Panc1 (cell line): ENCODE measurements at regions not wholly inside any gene's neighbourhood (a gene's known extent, or its start where the extent isn't known, plus 50 kb on each side); places are given as distances from the start of the nearest gene placed in this dataset.

ENCODE experiments used
- ATAC-seq: fragments of 200-7000 bp; cut with Tn5 transposase; 2 replicates; pipeline ENCODE4 v1.9.1; 2020; ENCODE audit warnings: mild to moderate bottlenecking, moderate library complexity
- BruUV-seq: library from RNA; stranded (reverse); fragments of 400-500 nt; replicated peaks from 2 replicates; lab custom pipeline; 2021; lab: Mats Ljungman, UMichigan
- CTCF ChIA-PET: fragments of 300-600 bp; sonication (Branson Sonifier 250); formaldehyde crosslinking; loops from one replicate; lab custom pipeline; 2022; ENCODE audit warnings: antibody characterized with exemption; lab: Charles Lee
- POLR2A ChIA-PET: fragments of 300-600 bp; sonication (Branson Sonifier 250); formaldehyde crosslinking; loops from one replicate; lab custom pipeline; 2022; ENCODE audit warnings: antibody characterized with exemption; lab: Charles Lee
- DNase-seq: peaks from one replicate; pipeline ENCODE4 v3.0.0-alpha.2; 2010; ENCODE audit warnings: low read depth, low spot score
- H3K27ac ChIP-seq: 2 replicates; pipeline ENCODE4 v1.5.1; 2011; ENCODE audit warnings: mild to moderate bottlenecking, low read length, inconsistent platforms
- H3K27me3 ChIP-seq: fragments of 200-500 bp; sonication (Bioruptor generic); 2 replicates; pipeline ENCODE4 v1.6.0; 2014; ENCODE audit warnings: low read length, inconsistent platforms; ENCODE audit not compliant: control insufficient read depth, insufficient read depth
- H3K36me3 ChIP-seq: fragments of 200-500 bp; sonication (Bioruptor generic); 2 replicates; pipeline ENCODE4 v1.5.1; 2014; ENCODE audit warnings: inconsistent platforms, mild to moderate bottlenecking, low read length, moderate library complexity; ENCODE audit not compliant: control insufficient read depth, insufficient read depth
- H3K4me1 ChIP-seq: 2 replicates; pipeline ENCODE4 v1.5.1; 2011; ENCODE audit warnings: inconsistent platforms, mild to moderate bottlenecking, low read length, moderate library complexity; ENCODE audit not compliant: control insufficient read depth, insufficient read depth
- H3K4me3 ChIP-seq, 2 experiments: 2 replicates each; pipeline ENCODE4 v1.5.1; 2011 to 2012; ENCODE audit warnings: low read depth in 2 of 2, low read length in 2 of 2, mild to moderate bottlenecking in 2 of 2, inconsistent platforms in 1 of 2, moderate library complexity in 1 of 2
- H3K9me3 ChIP-seq: fragments of 200-500 bp; sonication (Bioruptor generic); 2 replicates; pipeline ENCODE4 v1.5.1; 2014; ENCODE audit warnings: low read depth, mild to moderate bottlenecking, inconsistent platforms, low read length, moderate library complexity; ENCODE audit not compliant: control insufficient read depth, insufficient read depth
- POLR2AphosphoS5 ChIP-seq: IDR thresholded peaks from 2 replicates; pipeline ENCODE4 v1.6.1; 2012; ENCODE audit warnings: mild to moderate bottlenecking, low read depth, low read length, moderate library complexity
- SIN3A ChIP-seq: IDR thresholded peaks from 2 replicates; pipeline ENCODE4 v1.6.1; 2012; ENCODE audit warnings: low read depth, mild to moderate bottlenecking, low read length, moderate library complexity, borderline replicate concordance; ENCODE audit not compliant: insufficient read depth
- TCF7L2 ChIP-seq: IDR thresholded peaks from 2 replicates; pipeline ENCODE4 v1.6.1; 2011; ENCODE audit warnings: mild to moderate bottlenecking, low read depth, low read length, inconsistent platforms
- in situ Hi-C: cut with HindIII; loops from 2 replicates; pipeline ENCODE4 v1.10.0; 2016; ENCODE audit warnings: low sequenced_read_pairs, low pct_unique_long_range_greater_than_20kb
- intact Hi-C: fragments of 100-400 bp; cut with micrococcal nuclease; formaldehyde crosslinking; loops from one replicate; pipeline ENCODE4 v1.10.0; 2022; ENCODE audit not compliant: unreplicated experiment
- TF ChIP-seq, protein P1 (sequence below), 2 experiments: IDR thresholded peaks; 2 replicates each; pipeline ENCODE4 v1.6.1; 2011 to 2012; ENCODE audit warnings: low read depth in 2 of 2, control low read depth in 1 of 2, low read length in 1 of 2, mild to moderate bottlenecking in 1 of 2, moderate library complexity in 1 of 2; ENCODE audit not compliant: insufficient read depth in 1 of 2
- TF ChIP-seq, protein P2 (sequence below): fragments of 450-650 bp; IDR thresholded peaks from 2 replicates; pipeline ENCODE4 v1.5.1; 2017; ENCODE audit warnings: mild to moderate bottlenecking

DNA sequence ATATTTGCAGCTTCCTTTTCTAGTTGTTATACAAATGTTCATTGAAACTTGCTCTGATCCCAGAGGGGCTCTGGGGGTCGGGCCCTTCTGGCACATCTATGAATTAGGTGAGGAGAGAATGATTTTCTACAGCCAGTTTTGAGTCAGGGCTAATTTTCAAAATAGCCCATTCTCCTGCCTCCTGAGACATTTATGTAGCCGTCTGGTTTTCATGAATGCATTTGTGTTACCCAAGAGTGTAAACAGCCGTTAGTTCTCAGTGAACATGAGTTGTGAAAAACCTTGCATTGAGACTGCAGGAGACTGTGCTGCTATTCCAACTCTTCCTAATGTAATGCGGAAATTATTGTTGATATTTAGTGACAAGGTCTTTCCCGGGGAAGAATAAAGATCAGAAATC, 122.5 kb downstream of the ICOS start:
- BruUV-seq = no TSS peak
- in situ Hi-C loops = no loop called here
- POLR2A ChIA-PET = no interaction called here
- Histone ChIP-seq H3K4me1 (no peaks in the 10 kb centered on the region), H3K27ac (no peak overlapping the region), H3K36me3 (no peaks in the 10 kb centered on the region), H3K4me3 (no peak overlapping the region), H3K27me3 (no peaks in the 10 kb centered on the region), H3K9me3 (no peaks in the 10 kb centered on the region)
- DNase-seq (no peak), ATAC-seq (no peak)
- TF ChIP-seq POLR2AphosphoS5 = no peak
- TF ChIP-seq, protein P1, sequence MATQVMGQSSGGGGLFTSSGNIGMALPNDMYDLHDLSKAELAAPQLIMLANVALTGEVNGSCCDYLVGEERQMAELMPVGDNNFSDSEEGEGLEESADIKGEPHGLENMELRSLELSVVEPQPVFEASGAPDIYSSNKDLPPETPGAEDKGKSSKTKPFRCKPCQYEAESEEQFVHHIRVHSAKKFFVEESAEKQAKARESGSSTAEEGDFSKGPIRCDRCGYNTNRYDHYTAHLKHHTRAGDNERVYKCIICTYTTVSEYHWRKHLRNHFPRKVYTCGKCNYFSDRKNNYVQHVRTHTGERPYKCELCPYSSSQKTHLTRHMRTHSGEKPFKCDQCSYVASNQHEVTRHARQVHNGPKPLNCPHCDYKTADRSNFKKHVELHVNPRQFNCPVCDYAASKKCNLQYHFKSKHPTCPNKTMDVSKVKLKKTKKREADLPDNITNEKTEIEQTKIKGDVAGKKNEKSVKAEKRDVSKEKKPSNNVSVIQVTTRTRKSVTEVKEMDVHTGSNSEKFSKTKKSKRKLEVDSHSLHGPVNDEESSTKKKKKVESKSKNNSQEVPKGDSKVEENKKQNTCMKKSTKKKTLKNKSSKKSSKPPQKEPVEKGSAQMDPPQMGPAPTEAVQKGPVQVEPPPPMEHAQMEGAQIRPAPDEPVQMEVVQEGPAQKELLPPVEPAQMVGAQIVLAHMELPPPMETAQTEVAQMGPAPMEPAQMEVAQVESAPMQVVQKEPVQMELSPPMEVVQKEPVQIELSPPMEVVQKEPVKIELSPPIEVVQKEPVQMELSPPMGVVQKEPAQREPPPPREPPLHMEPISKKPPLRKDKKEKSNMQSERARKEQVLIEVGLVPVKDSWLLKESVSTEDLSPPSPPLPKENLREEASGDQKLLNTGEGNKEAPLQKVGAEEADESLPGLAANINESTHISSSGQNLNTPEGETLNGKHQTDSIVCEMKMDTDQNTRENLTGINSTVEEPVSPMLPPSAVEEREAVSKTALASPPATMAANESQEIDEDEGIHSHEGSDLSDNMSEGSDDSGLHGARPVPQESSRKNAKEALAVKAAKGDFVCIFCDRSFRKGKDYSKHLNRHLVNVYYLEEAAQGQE (IDR thresholded peaks at IDR 0.05; ENCODE audit: insufficient read depth in 1 of 2, low read depth in 2 of 2, low read length in 1 of 2) = no peak
- no peak for TF ChIP-seq SIN3A
- TF ChIP-seq, protein P2, sequence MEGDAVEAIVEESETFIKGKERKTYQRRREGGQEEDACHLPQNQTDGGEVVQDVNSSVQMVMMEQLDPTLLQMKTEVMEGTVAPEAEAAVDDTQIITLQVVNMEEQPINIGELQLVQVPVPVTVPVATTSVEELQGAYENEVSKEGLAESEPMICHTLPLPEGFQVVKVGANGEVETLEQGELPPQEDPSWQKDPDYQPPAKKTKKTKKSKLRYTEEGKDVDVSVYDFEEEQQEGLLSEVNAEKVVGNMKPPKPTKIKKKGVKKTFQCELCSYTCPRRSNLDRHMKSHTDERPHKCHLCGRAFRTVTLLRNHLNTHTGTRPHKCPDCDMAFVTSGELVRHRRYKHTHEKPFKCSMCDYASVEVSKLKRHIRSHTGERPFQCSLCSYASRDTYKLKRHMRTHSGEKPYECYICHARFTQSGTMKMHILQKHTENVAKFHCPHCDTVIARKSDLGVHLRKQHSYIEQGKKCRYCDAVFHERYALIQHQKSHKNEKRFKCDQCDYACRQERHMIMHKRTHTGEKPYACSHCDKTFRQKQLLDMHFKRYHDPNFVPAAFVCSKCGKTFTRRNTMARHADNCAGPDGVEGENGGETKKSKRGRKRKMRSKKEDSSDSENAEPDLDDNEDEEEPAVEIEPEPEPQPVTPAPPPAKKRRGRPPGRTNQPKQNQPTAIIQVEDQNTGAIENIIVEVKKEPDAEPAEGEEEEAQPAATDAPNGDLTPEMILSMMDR = no peak
- TF ChIP-seq TCF7L2 = no peak
- CTCF ChIA-PET = no interaction called here
- intact Hi-C loops = no loop called here

DNA sequence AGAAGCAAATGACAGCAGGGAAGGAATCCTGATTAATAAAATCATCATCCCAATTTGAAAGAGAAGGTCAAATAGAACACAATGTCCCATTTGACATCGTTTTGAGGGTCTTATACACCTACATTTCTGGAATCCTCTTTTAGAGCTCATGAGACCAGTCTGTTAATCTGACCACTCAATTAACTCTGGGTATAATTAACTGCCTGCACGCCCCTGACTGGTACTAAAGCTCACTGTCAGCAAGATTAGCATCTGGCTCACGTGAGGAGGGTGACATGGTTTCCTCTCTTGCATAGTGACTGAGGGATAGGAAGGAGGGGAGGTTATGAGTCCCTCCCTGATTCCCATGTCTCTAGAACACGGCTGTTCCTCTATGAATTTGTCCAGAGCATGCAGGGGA, 124.3 kb downstream of the ICOS start:
- CTCF ChIA-PET = no interaction called here
- no peak for TF ChIP-seq POLR2AphosphoS5
- TF ChIP-seq SIN3A = no peak
- TF ChIP-seq, protein P1 (IDR thresholded peaks at IDR 0.05; ENCODE audit: insufficient read depth in 1 of 2, low read depth in 2 of 2, low read length in 1 of 2) = no peak
- no peak for TF ChIP-seq TCF7L2

More for the DNA sequence above, 124.3 kb downstream of the ICOS start:
- BruUV-seq = no TSS peak
- no peak for ATAC-seq
- Histone ChIP-seq H3K27ac (no peak overlapping the region), H3K36me3 (no peaks in the 10 kb centered on the region), H3K4me1 (no peaks in the 10 kb centered on the region), H3K27me3 (no peaks in the 10 kb centered on the region), H3K9me3 (no peaks in the 10 kb centered on the region), H3K4me3 (no peak overlapping the region)
- POLR2A ChIA-PET = no interaction called here
- intact Hi-C loops = no loop called here
- no peak for DNase-seq
- in situ Hi-C loops = no loop called here
